ENCODE measurements at regions not wholly inside any gene's neighbourhood (a gene's known extent, or its start where the extent isn't known, plus 50 kb on each side); places are given as distances from the start of the nearest gene placed in this dataset.

DNA sequence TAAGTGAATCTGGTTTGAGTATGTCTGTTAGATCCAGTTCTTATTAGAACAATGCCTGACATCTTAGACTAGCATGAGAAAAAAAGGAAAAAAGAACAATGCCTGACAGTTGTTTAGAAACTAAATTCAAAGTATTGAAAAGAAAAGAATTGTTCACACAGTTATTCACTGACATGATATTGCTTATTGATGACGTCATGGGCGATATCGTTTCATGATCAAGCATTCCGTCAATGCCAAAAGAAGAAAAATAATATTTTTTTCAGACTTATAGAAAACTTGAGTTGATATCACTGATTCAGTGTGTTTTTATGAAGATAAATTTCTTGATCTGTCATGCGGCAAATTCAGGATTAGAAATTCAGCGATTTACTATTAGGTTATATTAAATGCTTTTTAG, 196.5 kb upstream of the AGR3 start:
- no peak for DNase-seq
- H3K27ac ChIP-seq, result no peak overlapping the region
- no peaks in the 10 kb centered on the region for H3K9me3 ChIP-seq
- no peak overlapping the region for H3K4me3 ChIP-seq
- H3K36me3 ChIP-seq, result no peaks in the 10 kb centered on the region
- H3K4me1 ChIP-seq, result no peaks in the 10 kb centered on the region
- H3K27me3 ChIP-seq, result no peaks in the 10 kb centered on the region
- intact Hi-C loops (cut with DNase I), result no loop called here
- whole genome bisulfite sequencing, 2 donors, result 92 to 95% methylated on average over 6 of the region's 6 CpGs
- TF ChIP-seq, protein P1, sequence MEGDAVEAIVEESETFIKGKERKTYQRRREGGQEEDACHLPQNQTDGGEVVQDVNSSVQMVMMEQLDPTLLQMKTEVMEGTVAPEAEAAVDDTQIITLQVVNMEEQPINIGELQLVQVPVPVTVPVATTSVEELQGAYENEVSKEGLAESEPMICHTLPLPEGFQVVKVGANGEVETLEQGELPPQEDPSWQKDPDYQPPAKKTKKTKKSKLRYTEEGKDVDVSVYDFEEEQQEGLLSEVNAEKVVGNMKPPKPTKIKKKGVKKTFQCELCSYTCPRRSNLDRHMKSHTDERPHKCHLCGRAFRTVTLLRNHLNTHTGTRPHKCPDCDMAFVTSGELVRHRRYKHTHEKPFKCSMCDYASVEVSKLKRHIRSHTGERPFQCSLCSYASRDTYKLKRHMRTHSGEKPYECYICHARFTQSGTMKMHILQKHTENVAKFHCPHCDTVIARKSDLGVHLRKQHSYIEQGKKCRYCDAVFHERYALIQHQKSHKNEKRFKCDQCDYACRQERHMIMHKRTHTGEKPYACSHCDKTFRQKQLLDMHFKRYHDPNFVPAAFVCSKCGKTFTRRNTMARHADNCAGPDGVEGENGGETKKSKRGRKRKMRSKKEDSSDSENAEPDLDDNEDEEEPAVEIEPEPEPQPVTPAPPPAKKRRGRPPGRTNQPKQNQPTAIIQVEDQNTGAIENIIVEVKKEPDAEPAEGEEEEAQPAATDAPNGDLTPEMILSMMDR (IDR thresholded peaks at IDR 0.05), result no peak
- no peak for TF ChIP-seq POLR2A (IDR thresholded peaks at IDR 0.05)

DNA sequence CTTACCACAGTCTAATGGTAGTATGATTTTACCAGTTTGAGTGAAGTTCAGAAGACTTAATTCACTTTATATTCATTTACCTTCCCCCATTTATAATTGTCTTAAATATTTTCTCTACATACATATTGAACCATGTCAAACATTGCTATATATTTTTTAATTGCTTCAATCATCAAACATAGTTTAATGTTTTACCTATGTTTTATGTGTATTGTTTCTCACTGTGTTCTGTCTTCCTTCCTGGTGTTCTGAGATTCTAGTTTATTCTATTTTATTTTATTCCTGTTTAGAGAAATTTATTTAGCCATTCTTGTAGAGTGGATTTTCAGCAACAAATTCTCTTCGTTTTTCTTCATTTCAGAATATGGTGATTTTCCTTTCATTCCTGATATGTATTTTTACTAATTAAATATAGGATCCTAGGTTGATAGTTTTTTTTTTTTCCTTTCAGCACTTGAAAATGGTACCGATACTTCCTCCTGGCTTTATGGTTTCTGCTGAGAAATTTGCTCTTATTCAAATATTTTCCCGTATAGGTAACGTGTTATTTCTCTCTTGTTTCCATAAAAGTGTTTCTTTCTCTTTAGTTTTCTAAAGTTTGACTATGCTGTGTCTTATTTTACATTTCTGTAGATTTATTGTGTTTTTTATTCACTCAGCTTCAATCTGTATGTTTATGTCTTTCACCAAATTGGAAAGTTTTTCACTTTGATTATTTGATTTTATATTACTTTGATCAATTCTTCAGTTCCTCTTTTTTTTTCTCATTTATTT, 201.8 kb upstream of the AGR3 start:
- intact Hi-C loops (cut with DNase I), result no loop called here
- no peak for DNase-seq
- H3K4me1 ChIP-seq, result no peaks in the 10 kb centered on the region
- 95 to 96% methylated on average over 4 of the region's 4 CpGs for WGBS, 2 donors
- no peaks in the 10 kb centered on the region for H3K36me3 ChIP-seq
- H3K27ac ChIP-seq, result no peak overlapping the region
- TF ChIP-seq POLR2A (IDR thresholded peaks at IDR 0.05), result no peak
- TF ChIP-seq, protein P1 (IDR thresholded peaks at IDR 0.05), result no peak
- no peaks in the 10 kb centered on the region for H3K27me3 ChIP-seq
- no peak overlapping the region for H3K4me3 ChIP-seq
- H3K9me3 ChIP-seq, result no peaks in the 10 kb centered on the region

DNA sequence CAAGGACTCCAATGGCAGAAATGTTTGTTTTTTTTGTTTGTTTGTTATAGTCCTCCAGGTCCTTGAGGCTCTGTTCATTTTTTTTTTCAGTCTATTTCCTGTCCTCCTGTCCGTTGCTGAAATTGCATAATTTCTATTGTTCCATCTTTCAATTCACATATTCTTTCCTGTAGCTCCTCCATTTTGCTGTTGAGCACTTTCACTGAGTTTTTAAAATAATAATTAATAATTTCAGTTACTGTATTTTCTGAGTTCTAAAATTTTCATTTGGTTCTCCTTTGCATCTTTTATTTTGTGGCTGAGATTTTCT, 202.3 kb upstream of the AGR3 start:
- Histone ChIP-seq H3K27ac (no peak overlapping the region), H3K4me1 (no peaks in the 10 kb centered on the region), H3K9me3 (no peaks in the 10 kb centered on the region), H3K36me3 (no peaks in the 10 kb centered on the region), H3K27me3 (no peaks in the 10 kb centered on the region), H3K4me3 (no peak overlapping the region)
- TF ChIP-seq, protein P1 (IDR thresholded peaks at IDR 0.05), result no peak
- TF ChIP-seq POLR2A (IDR thresholded peaks at IDR 0.05), result no peak
- WGBS, 2 donors, result 33 to 48% methylated on average over 1 of the region's 1 CpG
- no peak for DNase-seq
- intact Hi-C loops (cut with DNase I), result no loop called here

DNA sequence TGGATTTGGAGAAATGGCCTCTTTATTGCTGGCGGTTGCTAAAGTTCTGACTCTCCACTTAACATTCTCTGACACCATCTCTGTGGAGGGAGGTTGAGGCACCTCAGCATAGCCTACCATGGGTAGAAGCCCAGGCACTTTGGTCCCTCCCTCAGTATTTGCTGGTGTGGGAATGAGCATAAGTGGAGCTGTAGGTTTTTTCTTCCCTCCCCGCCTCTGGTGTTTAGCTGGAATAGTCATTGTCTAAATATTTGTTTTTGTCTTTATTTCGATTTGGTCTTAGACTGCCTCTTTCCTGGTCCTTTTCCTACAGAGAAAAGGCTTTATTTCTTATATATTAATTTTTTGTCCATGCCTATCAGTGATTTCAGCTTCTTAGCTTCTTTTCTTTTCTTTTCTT, 203.4 kb upstream of the AGR3 start:
- intact Hi-C loops (cut with DNase I), result no loop called here
- H3K27me3 ChIP-seq, result no peaks in the 10 kb centered on the region
- no peak overlapping the region for H3K27ac ChIP-seq
- no peak for DNase-seq
- H3K9me3 ChIP-seq, result no peaks in the 10 kb centered on the region
- H3K4me3 ChIP-seq, result no peak overlapping the region
- 87 to 89% methylated on average over 2 to 3 of the region's 3 CpGs for WGBS, 2 donors
- TF ChIP-seq, protein P1 (IDR thresholded peaks at IDR 0.05), result no peak
- TF ChIP-seq POLR2A (IDR thresholded peaks at IDR 0.05), result no peak
- H3K36me3 ChIP-seq, result no peaks in the 10 kb centered on the region
- no peaks in the 10 kb centered on the region for H3K4me1 ChIP-seq

DNA sequence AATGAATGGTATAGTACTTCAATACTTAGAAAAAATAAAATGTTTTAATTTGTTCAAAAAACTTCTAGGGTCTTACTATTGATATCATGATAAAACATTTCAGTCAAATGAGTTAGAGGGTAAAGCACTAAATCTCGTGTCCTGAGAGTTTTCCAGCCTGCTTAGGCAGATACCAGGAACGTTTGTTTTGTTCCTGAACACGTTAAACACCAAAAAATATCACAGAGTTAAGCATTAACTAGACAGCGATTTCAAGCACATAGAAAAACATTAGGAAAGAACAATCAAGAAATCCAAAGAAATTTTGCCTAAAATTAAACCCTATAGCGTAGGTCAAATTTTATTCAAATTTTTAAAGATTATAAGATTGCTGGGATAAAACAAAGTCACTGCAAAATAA, 204.6 kb upstream of the AGR3 start:
- no peaks in the 10 kb centered on the region for H3K36me3 ChIP-seq
- no peak for DNase-seq
- H3K27me3 ChIP-seq, result no peaks in the 10 kb centered on the region
- WGBS, 2 donors, result 88 to 91% methylated on average over 5 of the region's 5 CpGs
- no peak overlapping the region for H3K4me3 ChIP-seq
- no peaks in the 10 kb centered on the region for H3K9me3 ChIP-seq
- H3K27ac ChIP-seq, result no peak overlapping the region
- intact Hi-C loops (cut with DNase I), result no loop called here
- no peaks in the 10 kb centered on the region for H3K4me1 ChIP-seq
- no peak for TF ChIP-seq POLR2A (IDR thresholded peaks at IDR 0.05)
- TF ChIP-seq, protein P1 (IDR thresholded peaks at IDR 0.05), result no peak
